ENCODE measurements at regions not wholly inside any gene's neighbourhood (a gene's known extent, or its start where the extent isn't known, plus 50 kb on each side); places are given as distances from the start of the nearest gene placed in this dataset.

DNA sequence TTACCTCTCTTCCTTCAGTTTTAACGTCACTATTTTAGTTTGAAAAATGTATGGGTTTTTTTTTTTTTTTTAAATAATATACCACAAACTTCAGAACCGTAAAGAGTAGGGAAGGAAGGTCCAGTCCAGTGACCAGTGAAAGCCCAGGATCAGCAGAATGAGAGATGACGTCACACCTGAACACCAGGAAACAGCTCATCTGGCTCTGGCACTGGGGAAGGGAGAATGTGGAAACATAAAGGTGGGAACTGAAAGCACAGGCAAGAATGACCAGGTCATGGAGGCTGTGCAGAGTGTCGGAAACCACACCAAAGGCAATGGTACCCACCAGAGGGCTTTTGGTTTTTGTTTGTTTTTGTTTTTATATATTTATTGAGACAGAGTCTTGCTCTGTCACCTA is 141.2 kb downstream of the DHX15 start (continued):
- TF ChIP-seq CHD2 (IDR thresholded peaks at IDR 0.05; ENCODE audit: low read length) (no peak), EGR1 (IDR thresholded peaks at IDR 0.05; ENCODE audit: borderline replicate concordance, low read depth, low read length) (no peak)
